NOMO-1 treated with DMSO at 0.1 percent for 48 hours (cell line): ENCODE measurements at regions not wholly inside any gene's neighbourhood (a gene's known extent, or its start where the extent isn't known, plus 50 kb on each side); places are given as distances from the start of the nearest gene placed in this dataset.

ENCODE experiments used
- DNase-seq: peaks from one replicate; lab custom pipeline; 2025; ENCODE audit not compliant: unreplicated experiment; lab: John Stamatoyannopoulos, UW

DNA sequence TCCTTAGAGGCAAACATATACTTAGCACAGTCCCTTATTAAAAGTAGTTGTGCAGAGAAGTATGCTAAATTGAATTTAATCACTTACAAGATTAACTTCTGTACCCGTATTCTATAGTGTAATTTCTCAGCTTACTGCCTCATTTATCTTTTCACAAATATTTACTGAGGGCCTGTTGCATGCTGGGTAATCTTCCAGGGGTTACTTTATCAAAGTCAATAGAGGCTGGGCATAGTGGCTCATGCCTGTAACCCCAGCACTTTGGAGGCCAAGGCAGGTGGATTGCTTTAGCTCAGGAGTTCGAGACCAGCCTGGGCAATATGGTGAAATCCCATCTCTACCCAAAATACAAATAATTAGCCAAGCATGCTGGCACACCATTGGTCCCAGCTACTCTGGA lies 111.7 kb upstream of the RAB27B start:
- no peak for DNase-seq

DNA sequence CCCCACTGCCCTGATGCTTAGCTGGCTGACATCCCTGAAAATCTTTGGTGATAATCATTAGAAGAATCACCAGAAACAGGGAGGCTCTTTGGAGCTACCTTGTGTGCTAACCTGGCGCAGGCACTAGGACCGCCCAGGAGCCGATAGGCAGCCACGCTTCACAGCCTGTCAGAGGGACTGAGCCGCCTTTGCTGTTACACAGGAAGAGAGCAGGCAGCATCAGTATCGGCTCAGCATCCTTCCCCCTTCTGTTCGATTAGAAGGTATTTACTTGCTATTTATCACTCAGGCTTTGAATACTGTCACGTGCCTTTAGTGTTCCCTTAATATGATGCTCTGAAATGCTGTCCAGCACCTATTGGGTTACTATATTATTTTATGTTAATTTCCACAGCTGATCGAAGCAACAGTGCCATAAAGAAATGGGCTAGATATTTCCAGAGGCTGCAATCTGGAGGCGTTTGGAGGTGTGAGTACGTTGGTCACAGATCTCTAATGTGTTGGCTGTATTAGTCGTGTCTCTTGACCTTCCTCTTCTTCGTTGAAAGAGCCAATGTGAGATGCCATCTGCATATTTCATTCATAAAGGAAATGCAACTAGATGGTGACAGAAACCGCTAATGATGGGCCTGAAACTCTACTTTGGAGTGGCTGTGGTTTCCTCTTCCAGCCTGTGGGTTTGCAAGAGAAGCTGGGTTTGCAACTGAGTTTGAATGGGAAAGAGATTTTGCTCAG lies 110.4 kb upstream of the RAB27B start:
- DNase-seq = peak; percentile 96

DNA sequence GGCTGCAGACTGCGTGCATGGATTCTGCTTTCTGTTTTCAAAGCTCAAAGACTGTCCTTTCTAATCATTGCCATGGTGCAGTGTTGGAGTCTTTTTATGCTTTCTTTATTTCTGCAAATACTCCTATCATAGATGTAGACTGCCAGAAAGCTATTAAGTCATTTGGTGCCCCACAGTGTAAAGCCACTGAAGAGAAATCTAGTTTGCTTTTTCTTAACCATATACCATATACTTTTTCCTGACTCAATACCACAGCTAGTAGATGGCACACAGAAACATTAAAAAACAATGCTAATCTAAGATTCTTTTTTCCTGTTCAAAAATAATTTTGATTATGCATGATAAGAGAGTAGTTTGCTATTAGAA lies 109.9 kb upstream of the RAB27B start:
- DNase-seq = no peak

DNA sequence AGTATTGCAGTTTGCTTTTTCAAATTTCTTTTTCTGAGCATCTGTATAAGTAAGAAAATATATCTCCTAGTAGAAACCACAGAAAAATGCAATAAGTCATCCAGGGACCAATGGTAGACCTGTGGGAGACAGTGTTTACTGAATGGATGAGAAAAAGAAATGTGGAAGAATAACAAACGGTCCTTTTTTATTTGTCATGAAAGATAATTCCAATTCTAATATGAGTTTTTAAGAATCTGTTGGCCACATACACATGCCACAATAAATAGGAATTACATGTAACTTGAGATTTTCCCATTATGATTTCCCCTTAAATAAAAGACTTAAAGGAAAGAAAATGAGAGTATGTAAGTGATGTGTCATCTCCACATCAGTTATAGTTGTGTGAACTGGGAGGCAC lies 107.7 kb upstream of the RAB27B start:
- no peak for DNase-seq

DNA sequence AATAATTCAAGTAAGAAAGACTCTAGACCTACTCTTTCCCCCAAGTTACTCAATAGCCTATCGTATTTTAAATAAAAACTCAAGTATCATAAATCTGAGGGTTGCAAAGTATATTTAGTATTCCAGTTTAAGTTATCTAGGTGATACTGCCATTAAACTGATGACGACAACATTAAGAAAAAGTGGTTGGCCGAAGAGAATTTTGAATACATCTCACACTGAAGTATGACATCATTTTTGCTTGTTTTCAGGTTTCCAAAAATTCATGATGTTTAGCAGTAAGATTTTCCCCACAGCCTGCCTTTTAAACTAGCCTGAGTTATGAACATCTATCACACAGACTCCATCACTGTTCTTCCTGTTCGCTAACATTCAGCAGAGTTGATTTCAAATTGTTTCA lies 102.1 kb upstream of the RAB27B start:
- no peak for DNase-seq

DNA sequence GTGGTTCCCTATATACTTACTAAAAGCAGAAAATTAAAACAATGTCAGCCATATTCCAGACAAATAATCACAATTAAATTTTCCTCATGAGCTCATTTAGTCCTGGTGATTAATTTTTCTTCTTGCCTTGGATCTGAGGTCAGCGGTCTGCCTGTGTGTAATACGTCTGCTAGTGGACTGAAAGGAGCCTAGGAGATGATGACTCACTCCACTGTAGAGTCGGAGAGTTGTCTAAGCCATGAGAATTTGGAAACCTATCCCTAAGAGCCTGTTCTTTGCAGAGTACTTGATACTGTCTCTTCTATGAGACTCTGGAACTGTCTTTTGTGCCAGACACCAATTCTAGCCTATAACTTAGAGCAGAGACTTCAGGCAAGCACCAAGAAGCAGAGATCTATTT lies 94.2 kb upstream of the RAB27B start:
- DNase-seq = peak; percentile 19

DNA sequence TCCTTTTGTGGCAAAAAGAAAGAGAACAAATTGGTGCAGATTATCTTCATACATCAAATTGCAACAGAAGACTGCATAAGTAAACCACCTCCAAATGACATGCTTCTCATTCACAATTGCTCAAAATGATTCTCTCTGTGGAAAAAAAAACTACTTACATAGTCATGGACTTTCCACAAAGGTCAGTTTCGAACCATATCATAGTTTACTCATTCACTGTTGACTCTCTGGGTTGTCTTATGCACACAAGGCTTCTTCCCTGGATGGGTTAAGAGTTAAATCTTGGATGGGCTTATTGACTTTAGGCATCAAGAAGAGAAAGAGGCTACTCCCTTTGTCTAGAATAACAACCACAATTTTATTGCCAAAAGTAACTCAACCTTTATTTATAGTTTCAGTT lies 91.3 kb upstream of the RAB27B start:
- DNase-seq = no peak

DNA sequence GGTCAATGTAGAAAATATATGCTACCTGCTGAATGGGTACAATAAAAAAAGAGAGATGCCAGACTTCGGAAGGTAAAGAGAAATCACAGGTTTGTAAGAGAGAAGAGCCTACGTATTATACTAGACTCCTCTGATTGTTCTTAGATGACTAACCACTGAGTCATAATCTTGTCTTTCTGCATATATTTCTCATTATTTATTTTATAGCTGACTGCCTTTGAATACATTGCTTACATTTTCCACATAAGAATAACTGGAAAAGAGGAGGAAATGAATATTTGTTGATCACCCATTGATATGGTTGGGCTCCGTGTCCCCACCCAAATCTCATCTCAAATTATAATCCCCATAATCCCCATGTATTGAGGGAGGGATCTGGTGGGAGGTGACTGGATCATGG lies 90.3 kb upstream of the RAB27B start:
- DNase-seq = no peak

DNA sequence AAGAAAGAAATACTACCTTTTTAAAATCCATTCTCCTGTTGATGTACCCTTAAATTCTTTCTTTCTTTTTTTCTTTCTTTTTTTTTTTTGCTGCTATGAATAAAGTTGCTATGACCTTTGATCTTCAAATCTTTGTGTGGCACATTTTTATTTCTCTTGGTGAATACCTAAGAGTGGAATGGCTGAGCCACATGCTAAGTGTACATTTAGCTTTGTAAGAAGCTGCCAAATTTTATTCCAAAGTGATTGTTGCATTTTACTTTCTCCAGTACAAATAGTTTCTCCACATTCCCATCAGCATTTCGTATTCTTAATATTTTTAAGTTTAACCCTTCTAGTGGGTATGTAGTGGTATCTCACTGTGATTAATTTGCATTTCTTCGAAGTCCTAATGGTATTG lies 88.8 kb upstream of the RAB27B start:
- no peak for DNase-seq

DNA sequence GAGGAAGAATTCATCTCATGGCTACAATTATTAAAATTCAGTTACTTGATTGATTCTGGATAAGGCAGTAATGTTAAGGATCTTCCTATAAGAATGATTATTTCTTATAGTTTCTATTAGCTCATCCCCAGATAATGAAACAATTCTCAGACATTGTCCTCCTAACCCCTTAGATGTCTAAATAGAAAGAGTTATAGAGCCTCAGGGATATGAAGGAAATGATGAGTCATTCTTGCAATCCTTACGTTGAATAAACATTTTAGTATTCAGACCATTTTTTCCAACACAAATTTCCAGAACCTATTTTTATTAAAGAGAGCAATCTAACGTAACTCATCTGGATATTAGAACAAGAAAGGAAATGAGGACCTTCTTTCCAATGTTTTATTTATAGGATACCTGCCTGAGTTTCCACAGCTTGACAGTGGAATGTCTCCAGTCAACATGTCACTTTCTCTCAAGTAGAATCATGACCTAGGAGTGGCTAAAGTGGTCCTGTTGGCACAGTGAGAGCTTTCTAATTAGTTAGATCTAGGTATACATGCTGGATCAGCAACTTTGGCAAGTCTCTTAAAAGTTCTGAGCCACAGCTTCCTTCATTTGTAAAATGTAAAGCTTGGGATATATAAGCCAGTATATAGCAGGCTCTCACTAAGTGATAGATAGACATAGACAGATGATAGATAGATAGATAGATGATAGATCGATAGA lies 88.0 kb upstream of the RAB27B start:
- no peak for DNase-seq

DNA sequence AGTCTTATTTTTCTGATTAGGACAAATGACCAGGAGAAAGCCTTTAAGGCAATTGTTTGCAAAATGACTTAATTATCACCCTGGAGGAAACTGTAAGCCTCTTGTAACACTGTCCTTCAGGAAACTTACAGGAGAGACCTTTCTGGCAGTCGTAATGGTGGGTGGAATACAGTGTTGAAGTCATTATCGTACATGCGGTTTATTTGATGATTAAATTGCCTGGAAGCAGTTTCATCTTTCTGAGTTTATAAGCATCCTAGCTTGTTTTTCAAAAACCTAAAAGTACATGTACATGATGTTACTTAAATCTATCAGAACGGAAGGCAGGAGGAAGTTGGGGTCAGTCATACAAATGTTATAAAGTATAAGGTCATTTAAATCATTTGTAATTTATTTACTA lies 86.2 kb upstream of the RAB27B start:
- DNase-seq = no peak

DNA sequence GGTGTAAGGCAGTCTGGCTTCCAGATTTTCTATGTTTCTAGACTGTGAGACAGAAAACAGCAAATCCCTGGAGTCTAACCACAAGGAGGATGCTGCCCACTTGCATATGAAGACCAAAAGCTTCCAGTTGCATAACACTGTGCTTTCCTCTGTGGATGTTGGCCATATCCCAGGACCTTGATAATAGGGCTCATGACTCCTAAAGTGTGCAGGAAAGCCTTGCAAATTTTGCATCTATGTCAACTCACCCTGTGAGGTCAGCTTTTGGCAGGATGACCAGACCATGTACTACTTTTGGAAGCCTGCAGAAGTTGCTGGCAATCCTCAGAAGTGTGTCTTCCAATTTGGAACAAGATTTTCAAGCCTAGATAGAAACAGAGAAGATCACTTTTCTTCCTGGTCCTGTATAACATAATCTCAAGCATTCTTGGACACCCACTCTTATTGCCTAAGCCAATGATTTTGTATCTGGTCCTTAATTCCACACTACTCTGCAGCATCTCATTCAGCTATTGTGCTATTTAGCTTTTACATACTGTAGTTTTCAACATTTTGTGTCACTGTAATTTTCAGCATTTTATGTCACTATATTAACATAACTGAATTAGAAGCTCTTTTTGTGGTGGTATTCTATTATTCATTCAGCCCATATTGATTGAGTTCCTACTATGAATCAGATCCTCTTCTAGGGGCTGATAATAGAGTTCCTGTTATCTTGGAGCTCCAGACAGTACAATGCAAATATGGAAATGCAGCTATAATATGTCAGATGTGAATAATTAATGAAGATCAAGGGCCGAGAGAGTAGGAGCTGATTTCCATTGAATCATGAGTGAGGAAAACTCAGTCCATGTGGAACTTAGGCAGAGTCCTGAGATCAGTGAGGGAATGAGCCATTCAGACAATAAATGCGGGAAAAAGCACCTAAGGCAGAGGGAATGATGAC lies 85.3 kb upstream of the RAB27B start:
- no peak for DNase-seq

DNA sequence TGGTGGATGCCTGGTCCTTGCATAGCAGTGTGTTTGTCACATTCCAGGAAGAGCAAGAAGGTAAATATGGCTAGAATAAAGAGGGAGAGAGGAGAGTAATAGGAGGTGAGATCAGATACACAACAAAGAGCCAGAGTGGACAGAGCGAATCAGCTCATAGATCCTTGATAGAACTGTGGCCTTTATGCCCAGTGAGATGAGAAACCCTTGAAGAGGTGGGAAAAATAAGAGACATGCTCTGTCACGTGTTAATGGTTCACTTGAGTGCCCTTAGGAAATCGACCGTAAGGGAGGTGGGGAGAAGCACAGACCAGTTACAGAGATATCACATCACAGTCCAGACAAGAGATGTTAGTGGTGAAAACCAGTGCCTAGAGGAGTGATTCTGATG lies 84.7 kb upstream of the RAB27B start:
- no peak for DNase-seq

DNA sequence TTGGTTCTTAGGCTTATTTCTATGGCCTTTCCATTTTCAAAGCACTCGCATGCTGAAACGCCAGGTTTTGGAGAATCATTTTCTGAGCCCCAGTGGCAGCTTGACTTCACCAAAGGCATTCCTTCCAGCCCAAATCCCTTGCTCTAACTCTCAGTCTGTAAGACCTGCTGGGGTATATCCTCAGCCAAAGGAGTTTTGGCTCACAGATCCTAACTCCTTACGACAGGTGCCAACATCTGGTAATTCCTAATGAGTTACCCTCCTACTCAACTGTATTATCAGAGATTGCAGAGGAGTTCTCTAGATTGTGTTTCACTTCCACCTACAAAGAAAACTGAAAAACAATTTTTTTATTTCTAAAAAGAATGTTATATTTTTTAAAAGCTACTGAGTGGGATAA lies 79.0 kb upstream of the RAB27B start:
- no peak for DNase-seq

DNA sequence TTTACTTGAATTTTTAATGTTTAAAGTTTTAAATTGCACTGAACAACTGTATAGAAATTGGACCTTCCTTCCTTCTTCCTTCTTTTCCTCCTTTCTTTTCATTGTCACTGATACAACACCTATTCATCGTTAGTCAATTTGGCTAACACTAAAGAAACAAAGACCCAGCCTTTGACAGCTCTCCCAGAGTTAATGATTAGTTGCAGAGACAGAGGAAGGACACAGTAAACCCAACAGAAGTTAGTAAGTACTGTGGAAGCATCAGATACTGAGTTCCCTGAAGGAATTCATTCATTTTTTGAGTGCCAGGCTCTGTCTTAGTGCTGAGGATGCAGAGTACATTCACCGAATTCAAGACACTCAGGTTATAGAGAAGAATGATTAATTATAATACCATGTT lies 77.9 kb upstream of the RAB27B start:
- DNase-seq = no peak

DNA sequence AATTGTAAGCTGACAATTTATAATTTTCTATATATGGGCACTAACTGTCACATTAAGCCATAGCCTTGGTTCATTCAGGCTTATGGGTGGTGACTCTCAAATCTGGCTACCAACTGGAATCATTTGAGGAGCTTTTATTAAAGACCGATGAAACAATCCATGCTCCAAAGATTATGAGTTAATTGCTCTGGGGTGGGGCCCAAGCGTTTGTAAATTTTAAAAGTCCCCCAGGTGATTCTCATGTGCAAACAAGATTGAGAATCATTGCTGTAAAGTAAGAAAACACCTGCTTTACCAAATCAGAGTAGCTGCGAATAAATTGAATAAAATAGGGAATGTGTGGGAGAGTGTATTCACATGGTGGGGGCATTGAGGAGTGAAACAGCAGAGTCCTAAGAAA lies 76.1 kb upstream of the RAB27B start:
- DNase-seq = no peak

DNA sequence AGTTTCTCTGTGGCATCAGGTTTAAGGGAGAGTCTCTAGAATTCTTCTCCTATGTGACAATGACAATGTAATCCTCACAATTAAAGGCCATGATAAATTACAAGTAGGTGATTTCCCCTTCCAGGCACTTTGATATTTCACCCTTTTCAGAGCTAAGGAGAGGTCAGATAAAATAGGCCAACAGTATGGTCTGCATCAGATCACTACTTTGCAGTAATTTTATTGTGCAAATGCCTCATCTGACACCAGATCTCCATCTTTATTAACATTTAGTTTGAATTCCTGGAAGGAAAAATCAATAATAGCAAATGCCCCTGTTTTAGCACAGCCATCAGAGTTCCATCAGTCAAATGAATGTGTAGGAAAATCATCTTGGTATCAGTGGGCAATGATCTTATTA lies 72.8 kb upstream of the RAB27B start:
- DNase-seq = no peak

DNA sequence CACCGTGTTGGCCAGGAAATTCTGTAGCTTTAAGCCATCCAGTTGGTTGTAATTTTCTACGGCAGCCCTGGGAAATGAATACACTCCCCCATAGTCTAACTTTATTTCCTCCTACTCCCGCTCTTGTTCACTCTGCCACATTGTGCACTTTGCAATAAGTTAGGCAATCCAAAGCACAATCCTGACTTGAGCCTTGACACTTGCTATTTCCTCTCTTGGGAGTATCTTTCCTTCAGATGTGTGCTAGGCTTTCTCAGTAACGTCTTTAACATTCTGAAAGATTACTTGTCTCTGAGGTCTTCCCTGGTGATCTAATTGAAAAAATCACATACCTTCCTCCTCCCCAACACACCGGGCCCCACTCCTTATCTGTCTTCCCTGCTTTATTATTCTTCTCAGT lies 65.9 kb upstream of the RAB27B start:
- peak; percentile 11 for DNase-seq

DNA sequence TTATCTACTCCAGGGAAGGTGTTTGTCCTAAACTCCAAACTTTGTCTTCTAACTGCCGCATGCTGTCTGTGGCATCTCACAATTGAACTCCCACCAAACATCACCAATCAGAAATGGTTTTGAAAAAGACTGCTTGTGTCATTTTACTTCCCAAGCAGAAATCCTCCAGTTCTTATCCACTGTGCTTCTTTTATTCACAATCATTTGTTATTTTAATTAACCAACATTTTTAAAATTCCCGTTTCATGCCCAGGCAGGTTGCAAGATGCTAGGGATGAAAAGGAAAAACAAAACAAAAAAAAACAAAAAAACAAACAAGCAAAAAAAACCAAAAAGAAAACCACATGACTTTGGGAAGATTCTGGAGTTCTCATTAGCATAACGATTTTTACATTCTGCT lies 63.5 kb upstream of the RAB27B start:
- no peak for DNase-seq

DNA sequence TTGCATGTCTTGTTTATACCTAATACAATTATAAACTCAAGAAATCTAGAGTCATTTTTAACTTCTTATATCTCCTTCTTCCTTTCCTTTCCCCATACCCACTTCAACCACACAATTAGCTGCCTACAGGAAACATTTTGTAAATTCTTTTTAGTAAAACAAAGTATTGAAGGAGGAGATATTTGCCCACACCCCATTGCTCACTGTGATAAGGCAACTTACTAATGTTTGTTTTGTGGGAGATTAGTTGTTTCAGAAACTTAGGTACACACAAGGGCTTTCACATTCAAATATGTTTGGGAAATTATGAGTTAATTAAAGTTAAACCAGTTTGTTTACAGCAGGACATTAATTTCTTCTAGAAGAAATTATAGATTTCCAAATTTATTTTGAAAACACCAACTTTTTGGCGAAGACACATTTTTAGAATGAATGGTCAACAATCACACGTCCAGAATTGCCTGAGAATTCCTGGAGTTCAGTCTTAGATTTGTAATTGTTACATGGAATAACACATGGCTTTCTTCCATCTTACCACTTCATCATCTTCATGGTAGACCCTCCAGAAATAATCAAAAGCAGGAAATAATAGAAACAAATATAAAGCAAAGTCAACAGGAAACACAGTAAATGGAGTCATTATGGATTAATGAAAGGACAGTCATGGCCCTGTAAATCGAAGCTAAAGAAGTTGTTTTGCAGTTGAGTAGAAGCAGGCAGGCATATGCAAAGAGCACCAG lies 62.5 kb upstream of the RAB27B start:
- DNase-seq = no peak

DNA sequence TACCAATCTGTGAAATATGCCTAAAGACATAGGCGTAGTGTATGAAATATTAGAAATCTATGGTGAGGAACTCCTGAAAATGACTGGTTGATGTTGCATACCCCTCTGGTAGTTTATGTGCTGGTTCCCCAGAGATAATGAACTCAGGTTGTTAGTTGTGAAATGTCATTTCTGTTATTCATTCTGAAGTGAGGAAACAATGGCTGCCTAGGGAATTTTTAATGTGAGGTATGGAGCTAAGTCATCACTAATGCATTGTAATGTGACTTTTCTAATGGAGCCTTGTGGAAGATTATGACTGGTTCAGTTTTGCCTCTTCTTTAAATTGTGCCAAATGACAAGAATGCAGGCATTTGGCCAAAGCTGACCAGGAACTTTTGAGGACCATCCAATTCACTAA lies 61.6 kb upstream of the RAB27B start:
- no peak for DNase-seq
